SK-N-SH treated with all-trans-retinoic acid at 6 μM for 48 hours (cell line): ENCODE measurements at regions not wholly inside any gene's neighbourhood (a gene's known extent, or its start where the extent isn't known, plus 50 kb on each side); places are given as distances from the start of the nearest gene placed in this dataset.

ENCODE experiments used
- GLIS3 ChIP-seq: fragments of 250-450 bp; sonication (Bioruptor Pico); IDR thresholded peaks from 2 replicates; pipeline ENCODE4 v1.5.0; 2020; ENCODE audit warnings: mild to moderate bottlenecking, moderate library complexity
- ISL1 ChIP-seq: fragments of 250-450 bp; sonication (Bioruptor Pico); IDR thresholded peaks from 2 replicates; pipeline ENCODE4 v2.1.2; 2022; ENCODE audit warnings: mild to moderate bottlenecking, moderate library complexity
- OSR1 ChIP-seq: fragments of 250-450 bp; sonication (Bioruptor Pico); IDR thresholded peaks from 2 replicates; pipeline ENCODE4 v1.8.0; 2022; ENCODE audit warnings: moderate library complexity, mild to moderate bottlenecking, inconsistent platforms
- PATZ1 ChIP-seq: fragments of 250-450 bp; sonication (Bioruptor Pico); IDR thresholded peaks from 2 replicates; pipeline ENCODE4 v1.8.0; 2020; ENCODE audit warnings: mild to moderate bottlenecking, moderate library complexity, borderline replicate concordance
- POU6F1 ChIP-seq: fragments of 250-450 bp; sonication (Bioruptor Pico); IDR thresholded peaks from 2 replicates; pipeline ENCODE4 v1.8.0; 2021; ENCODE audit warnings: low read depth, mild to moderate bottlenecking, moderate library complexity, borderline replicate concordance
- RARB ChIP-seq: fragments of 250-450 bp; sonication (Bioruptor Pico); IDR thresholded peaks from 2 replicates; pipeline ENCODE4 v1.8.0; 2021; ENCODE audit warnings: mild to moderate bottlenecking, moderate library complexity
- SNAI2 ChIP-seq: fragments of 250-450 bp; sonication (Bioruptor Pico); IDR thresholded peaks from 2 replicates; pipeline ENCODE4 v1.5.0; 2020; ENCODE audit warnings: mild to moderate bottlenecking, moderate library complexity
- TCF4 ChIP-seq: fragments of 250-450 bp; sonication (Bioruptor Pico); IDR thresholded peaks from 2 replicates; pipeline ENCODE4 v1.8.0; 2021; ENCODE audit warnings: mild to moderate bottlenecking, moderate library complexity, borderline replicate concordance
- TOX ChIP-seq: fragments of 250-450 bp; sonication (Bioruptor Pico); IDR thresholded peaks from 2 replicates; pipeline ENCODE4 v1.8.0; 2021; ENCODE audit warnings: mild to moderate bottlenecking, moderate library complexity, borderline replicate concordance
- ZFP3 ChIP-seq: fragments of 250-450 bp; sonication (Bioruptor Pico); IDR thresholded peaks from 2 replicates; pipeline ENCODE4 v1.5.0; 2020; ENCODE audit warnings: mild to moderate bottlenecking, moderate library complexity
- ZFP30 ChIP-seq: fragments of 450-650 bp; formaldehyde crosslinking; IDR thresholded peaks from 2 replicates; pipeline ENCODE4 v1.5.0; 2022; ENCODE audit warnings: mild to moderate bottlenecking, moderate library complexity
- ZNF565 ChIP-seq: fragments of 450-650 bp; formaldehyde crosslinking; conservative IDR thresholded peaks from 2 replicates; pipeline ENCODE4 v1.5.0; 2020; ENCODE audit warnings: low read depth, mild to moderate bottlenecking, moderate library complexity
- ZNF70 ChIP-seq: fragments of 450-650 bp; formaldehyde crosslinking; IDR thresholded peaks from 2 replicates; pipeline ENCODE4 v1.5.0; 2020; ENCODE audit warnings: mild to moderate bottlenecking, moderate library complexity
- ZNF8 ChIP-seq: fragments of 450-650 bp; formaldehyde crosslinking; IDR thresholded peaks from 2 replicates; pipeline ENCODE4 v1.5.0; 2020; ENCODE audit warnings: mild to moderate bottlenecking, moderate library complexity

DNA sequence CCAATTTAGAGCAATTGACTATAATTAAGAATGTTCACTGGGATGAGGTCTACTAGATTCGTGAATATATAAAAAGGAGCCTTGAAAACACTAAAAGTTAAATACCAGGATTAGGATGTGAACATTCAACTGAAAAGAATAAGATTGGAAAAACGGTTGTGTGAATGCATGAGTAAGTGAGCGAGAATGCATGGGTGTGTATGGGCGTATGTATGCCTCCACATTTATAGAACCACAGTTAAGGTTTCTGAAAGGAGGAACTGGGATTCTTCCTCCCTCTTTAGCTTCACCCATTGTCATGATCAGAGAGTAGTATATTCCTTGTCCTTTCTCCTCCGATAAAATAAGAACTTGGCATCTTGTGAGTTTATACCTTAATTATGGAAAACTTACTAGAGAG, 151.1 kb upstream of the UBE2E3 start:
- TF ChIP-seq ISL1, result no peak
- TF ChIP-seq GLIS3 (CRISPR knock-in tag), result no peak
- TF ChIP-seq ZFP30, result no peak
- TF ChIP-seq ZNF8, result no peak
- no peak for TF ChIP-seq ZFP3 (CRISPR knock-in tag)
- TF ChIP-seq ZNF565, result no peak
- no peak for TF ChIP-seq PATZ1 (CRISPR knock-in tag)
- no peak for TF ChIP-seq TCF4
- TF ChIP-seq POU6F1 (CRISPR knock-in tag), result no peak
- no peak for TF ChIP-seq RARB (CRISPR knock-in tag)
- TF ChIP-seq TOX (CRISPR knock-in tag), result no peak
- TF ChIP-seq SNAI2 (CRISPR knock-in tag), result no peak
- TF ChIP-seq OSR1, result no peak
- TF ChIP-seq ZNF70 (CRISPR knock-in tag), result no peak
